Retinal pigment epithelial cell (primary cell): ENCODE measurements at regions not wholly inside any gene's neighbourhood (a gene's known extent, or its start where the extent isn't known, plus 50 kb on each side); places are given as distances from the start of the nearest gene placed in this dataset.

Experiments used
- DNase-seq: peaks from one replicate; pipeline ENCODE4 v3.0.0-alpha.2; 2010; ENCODE audit warnings: low read depth
- H3K4me3 ChIP-seq: 2 replicates; pipeline ENCODE4 v1.5.1; 2011; ENCODE audit warnings: mild to moderate bottlenecking, low read length, control low read depth, moderate library complexity
- TF ChIP-seq, protein P1 (sequence below): conservative IDR thresholded peaks from 2 replicates; pipeline ENCODE4 v1.5.1; 2011; ENCODE audit warnings: low read depth, low read length, control low read depth, inconsistent platforms

DNA sequence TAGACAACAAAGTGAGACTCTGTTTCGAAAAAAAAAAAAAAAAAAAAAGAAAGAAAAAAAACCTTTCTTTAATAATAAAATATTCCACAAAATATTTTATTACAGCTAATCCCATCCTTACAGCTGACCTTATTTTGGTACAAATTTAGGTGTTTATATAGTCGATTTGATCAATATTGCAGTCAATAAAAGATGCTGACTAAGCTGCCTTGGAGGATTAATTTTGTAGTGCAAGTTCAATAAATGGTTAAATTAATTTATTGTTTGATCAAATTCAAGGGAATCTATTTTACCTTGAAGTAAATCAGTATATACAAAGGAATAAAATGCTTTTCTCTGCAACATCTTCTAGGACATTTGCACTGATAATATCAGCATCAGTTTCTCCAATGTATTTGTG is 1764.3 kb downstream of the NCAM2 start:
- TF ChIP-seq, protein P1, sequence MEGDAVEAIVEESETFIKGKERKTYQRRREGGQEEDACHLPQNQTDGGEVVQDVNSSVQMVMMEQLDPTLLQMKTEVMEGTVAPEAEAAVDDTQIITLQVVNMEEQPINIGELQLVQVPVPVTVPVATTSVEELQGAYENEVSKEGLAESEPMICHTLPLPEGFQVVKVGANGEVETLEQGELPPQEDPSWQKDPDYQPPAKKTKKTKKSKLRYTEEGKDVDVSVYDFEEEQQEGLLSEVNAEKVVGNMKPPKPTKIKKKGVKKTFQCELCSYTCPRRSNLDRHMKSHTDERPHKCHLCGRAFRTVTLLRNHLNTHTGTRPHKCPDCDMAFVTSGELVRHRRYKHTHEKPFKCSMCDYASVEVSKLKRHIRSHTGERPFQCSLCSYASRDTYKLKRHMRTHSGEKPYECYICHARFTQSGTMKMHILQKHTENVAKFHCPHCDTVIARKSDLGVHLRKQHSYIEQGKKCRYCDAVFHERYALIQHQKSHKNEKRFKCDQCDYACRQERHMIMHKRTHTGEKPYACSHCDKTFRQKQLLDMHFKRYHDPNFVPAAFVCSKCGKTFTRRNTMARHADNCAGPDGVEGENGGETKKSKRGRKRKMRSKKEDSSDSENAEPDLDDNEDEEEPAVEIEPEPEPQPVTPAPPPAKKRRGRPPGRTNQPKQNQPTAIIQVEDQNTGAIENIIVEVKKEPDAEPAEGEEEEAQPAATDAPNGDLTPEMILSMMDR: no peak
- DNase-seq: no peak
- H3K4me3 ChIP-seq: no peak overlapping the region

DNA sequence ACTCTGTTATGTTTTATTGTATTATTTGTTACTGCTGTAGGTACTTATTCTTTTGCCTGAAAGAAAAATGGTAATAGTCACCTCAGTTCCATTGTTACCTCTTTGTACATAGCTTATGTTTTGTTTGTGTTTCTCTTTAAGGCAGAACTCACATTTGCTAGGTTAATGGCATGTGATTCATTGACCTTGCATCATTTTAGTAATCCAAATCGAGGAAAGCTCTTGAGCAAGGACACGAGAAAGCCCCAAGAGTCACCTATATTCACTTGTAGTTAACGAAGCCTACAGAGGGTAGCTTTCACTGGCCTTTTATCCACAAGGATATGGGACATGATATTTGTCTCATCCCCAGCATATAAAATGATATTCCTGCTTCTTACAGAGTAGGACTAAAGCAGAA is 1765.2 kb downstream of the NCAM2 start:
- H3K4me3 ChIP-seq: no peak overlapping the region
- TF ChIP-seq, protein P1: no peak
- DNase-seq: no peak

DNA sequence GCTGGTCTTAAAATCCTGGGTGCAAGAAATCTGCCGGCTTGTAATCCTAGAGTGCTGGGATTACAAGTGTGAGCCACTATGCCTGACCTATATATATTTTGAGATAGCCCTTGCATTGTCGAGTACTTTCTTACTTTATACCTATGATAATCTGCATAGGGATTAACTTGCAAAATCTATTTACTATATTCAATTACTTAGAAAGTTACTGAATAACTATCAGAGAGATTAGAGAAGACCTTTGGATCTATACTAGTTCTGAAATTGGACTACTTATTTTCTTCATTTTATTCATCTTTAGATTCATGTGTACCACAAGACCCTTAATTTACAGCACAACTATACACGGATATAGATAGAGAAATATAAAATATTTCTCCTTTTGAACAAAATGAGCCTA is 1766.0 kb downstream of the NCAM2 start:
- H3K4me3 ChIP-seq: no peak overlapping the region
- TF ChIP-seq, protein P1: no peak
- no peak for DNase-seq

DNA sequence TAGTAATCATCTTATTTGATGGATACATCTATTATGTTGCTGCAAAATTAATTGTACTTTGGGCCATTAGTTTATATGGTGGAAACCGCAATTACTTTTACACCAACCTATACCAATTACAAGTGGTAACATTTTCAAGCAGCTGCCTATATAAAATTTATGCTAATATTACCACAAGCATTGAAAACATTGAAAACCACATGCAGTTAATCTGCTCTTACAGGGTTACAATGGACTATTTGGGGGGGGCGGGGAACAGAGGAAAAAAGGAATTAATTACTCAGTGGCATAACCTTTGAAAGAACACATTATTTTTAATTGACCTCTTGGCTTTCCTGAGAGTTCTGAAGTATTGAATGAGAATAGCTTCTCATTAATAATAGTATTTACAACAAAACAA is 1793.2 kb downstream of the NCAM2 start:
- DNase-seq: no peak
- TF ChIP-seq, protein P1: no peak
- H3K4me3 ChIP-seq: no peak overlapping the region

DNA sequence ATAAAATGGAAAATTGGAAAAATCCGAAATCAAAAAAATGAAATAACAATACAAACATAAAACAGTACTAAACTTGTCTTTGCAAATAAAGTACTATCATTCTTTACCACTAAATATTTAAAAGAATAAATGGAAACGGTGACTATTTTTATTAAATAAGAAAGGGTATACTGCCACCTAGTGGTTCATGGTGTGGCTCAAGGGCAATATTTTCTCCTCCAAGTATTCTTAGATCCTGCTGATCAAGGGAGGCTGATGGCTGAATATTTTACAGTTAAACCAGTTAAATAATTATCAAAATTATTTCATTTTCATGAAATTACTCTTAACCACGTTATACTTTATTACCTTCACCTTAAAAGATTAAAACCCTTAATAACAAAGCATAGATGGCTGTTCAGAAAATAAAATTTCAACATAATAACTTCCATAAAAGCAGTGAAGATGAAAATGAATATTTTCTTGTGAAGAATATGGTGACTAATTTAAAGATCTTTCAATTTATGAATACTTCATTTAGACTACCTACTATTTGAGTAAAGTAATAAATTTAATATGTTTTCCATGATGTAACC is 1793.9 kb downstream of the NCAM2 start:
- TF ChIP-seq, protein P1: peak; percentile 67
- H3K4me3 ChIP-seq: no peak overlapping the region
- DNase-seq: peak; percentile 16

DNA sequence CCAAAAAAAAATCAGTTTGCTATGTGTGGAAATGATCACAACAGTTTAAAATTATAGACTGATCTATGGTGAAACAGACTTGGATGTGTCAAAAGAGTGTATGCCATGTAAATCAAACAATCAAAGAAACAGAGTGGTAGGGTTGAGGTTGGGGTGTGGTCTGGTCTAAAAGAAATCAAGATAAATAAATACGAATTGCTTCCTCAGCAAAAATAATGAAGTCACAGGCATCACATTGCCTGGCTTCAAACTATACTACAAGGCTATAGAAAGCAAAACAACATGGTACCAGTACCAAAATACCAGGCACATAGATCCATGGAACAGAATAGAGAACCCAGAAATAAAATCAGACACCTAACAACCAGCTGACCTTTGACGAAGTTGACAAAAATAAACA is 1796.9 kb downstream of the NCAM2 start:
- TF ChIP-seq, protein P1: no peak
- no peak for DNase-seq

DNA sequence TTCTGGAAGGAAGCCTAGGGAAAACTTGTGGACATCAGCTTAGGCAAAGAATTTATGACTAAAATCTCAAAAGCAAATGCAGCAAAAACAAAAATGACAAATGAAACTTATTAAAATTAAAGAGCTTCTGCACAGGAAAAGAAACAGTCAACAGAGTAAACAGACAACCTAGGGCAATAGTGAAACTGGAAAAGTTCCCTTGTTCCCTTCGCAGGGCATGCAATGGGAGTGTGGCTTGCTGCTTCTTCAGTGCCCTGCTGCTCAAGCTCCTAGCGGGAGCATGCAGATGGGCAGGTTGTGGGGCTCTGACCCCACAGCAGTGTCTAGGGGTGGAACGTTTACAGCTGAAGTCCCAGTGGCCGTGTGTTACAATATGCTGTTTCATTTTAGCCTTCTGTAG is 1797.4 kb downstream of the NCAM2 start:
- TF ChIP-seq, protein P1: no peak
- no peak overlapping the region for H3K4me3 ChIP-seq
- no peak for DNase-seq

More for the DNA sequence above, 1796.9 kb downstream of the NCAM2 start:
- H3K4me3 ChIP-seq: no peak overlapping the region
